ENCODE measurements at regions not wholly inside any gene's neighbourhood (a gene's known extent, or its start where the extent isn't known, plus 50 kb on each side); places are given as distances from the start of the nearest gene placed in this dataset.

DNA sequence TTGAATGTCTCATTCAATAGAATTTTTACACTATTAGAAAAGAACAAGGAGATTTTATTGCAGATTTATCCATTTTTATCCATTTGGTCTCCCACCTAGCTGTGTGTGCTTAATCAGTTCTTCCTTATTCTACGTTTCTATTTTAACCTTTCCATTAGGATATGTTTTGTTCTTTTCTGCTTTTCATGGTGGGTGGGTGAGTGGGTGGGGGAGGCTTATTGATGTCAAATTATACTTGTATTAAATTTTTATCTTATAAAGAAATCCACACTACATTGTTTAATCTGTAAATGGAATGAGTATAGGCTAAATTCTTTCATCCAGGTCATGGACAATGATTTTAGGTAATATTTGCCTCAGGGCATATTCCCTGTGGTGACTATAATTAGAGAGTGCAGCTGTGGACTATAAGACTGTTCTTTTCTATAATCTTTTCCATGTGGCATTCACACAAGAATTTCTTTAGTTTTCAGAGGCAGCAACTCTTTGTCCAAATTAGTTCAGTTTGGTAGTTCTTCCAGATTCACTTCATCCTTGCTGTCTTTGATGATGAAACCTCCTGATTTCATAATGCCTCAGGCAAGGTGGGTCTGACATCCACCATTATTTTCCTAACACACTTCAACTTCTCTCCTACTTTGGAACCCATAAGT lies 2451.8 kb downstream of the PCDH7 start:
- TF ChIP-seq CTCF (IDR thresholded peaks at IDR 0.05; ENCODE audit: low read length) (no peak), EZH2 (IDR thresholded peaks at IDR 0.05; ENCODE audit: borderline replicate concordance, low read length) (no peak)

Measured in OCI-LY1 (cell line).